ENCODE measurements at regions not wholly inside any gene's neighbourhood (a gene's known extent, or its start where the extent isn't known, plus 50 kb on each side); places are given as distances from the start of the nearest gene placed in this dataset.
"Not testable (repeated sequence)": the region's sequence is repeated elsewhere in the genome, so short reads cannot be mapped to it uniquely, and the experiment has no call there.

GRCh38 chr2:159880729-159881128 lies 82.7 kb upstream of the CD302 start:
- no peak for DNase-seq (ENCODE audit: low spot score)

DNA sequence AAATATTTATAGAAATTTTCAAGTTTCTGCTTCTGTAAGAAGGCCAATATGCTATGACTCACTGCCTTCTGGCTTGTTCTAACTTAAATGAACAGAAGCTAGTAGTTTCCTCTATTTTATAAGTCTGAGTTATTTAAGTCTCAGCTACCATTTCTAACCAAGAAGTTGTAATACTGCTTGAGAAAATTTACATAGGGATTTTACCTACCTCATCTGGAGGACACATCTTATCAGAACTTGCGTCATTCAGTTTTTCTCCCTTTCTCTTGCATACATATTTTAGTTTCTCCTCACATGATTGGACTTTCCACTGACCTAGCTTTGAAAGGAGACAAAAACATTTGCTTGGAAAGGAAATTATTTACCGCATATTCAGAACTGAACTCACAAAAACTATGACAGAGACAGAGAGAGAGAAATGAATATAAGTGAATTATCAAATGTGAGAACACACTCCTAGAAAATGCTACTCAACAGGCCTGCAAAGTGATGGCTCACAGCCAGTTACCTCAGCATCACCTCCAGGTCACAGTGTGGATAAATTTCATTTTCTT lies 81.1 kb upstream of the CD302 start:
- no peak for DNase-seq (ENCODE audit: low spot score)

- no peak for DNase-seq (ENCODE audit: low spot score)
Measured at GRCh38 chr2:159875083-159875482, 77.1 kb upstream of the CD302 start.

DNA sequence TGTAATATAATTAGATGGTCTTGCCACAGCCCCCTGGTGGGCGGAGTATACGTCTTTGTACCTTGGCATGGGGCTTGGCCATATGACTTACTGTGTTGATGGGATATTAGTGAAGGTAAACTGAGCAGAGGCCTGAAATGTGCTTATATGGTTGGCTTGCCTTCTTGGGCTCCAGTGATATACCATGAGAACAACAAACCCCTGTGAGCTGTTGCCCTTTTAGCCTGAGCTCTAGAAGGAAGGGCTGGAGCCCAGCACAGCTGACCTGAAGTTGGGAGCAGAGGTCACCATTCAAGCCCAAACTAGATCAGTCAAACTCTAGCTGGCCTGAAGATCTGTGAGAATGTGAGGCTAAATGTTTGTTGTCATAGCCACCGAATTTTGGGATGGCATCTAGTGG lies 75.2 kb upstream of the CD302 start:
- DNase-seq (ENCODE audit: low spot score): peak; percentile 22

- no peak for DNase-seq (ENCODE audit: low spot score)
Measured at GRCh38 chr2:159872353-159872752, 74.3 kb upstream of the CD302 start.

GRCh38 chr2:159868598-159869159 lies 70.7 kb upstream of the CD302 start:
- DNase-seq (ENCODE audit: low spot score): not testable (repeated sequence)

GRCh38 chr2:159867567-159868361 lies 69.8 kb upstream of the CD302 start:
- no peak for DNase-seq (ENCODE audit: low spot score)

DNA sequence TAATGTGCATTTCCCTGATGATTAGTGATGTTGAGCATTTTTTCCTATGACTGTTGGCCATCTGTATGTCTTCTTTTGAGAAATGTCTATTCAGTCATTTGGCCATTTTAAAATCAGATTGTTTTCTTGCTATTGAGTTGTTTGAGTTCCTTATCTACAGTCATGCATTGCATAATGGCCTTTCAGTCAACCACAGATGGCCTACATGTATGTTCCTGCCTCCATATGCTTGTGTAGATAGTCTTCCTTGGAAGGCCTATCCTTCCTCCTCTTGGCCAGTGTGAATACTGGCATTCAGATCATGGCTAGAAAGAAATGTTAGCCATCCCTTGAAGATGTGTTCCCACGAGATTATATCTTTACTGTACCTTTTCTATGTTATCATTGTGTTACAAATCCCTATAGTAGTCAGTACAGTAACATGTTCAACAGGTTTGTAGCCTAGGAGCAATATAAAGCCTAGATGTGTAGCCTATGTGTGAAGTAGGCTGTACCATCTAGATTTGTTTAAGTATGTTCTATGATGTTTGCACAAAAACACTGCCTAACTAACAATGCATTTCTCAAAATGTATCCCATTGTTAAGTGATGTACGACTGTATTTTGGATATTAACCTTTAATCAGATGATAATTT lies 65.6 kb upstream of the CD302 start:
- DNase-seq (ENCODE audit: low spot score): no peak

GRCh38 chr2:159860581-159861310 lies 62.7 kb upstream of the CD302 start:
- DNase-seq (ENCODE audit: low spot score): no peak

DNA sequence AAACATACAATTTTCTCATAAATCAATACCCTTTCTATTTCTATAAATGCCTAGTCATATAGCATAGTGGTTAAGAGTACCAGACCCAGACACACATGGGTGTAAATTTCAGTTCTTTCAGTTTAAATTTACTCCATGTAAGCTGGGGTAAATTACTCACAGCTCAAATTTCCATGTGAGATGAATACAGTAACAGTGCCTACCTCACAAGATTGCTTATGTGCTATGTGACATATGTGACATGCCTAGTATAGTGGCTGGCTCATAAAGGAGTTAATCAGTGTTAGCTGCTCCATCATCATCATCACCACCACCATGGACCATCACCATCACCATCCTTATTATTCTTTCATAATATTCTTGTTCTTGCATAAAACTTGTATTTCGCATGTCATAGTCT lies 61.6 kb upstream of the CD302 start:
- DNase-seq (ENCODE audit: low spot score): no peak

GRCh38 chr2:159856760-159857159 lies 58.8 kb upstream of the CD302 start:
- no peak for DNase-seq (ENCODE audit: low spot score)

DNA sequence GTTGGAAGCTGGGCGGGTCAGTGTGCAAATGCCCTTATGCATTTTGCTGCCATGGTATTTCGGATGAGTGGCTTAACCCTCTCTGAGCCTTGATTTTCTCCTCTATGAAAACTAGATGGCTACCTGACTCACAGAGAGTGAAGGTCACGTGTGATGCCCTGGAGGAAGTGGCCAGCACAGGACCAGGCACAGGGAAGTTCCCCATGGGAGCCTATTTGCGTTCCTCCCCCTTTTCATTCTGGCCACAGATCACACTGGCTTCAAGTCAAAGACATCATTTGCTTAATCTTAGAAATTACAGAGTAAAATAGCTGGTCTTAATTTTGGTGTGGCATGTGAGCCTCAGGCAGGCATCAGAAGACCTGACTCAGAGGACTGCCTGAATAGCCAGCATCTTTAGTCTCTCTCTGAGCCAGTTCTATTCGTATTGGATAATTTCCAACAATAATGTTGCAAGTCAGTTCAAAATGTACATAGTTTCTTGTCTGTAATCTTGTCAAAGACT lies 57.6 kb upstream of the CD302 start:
- DNase-seq (ENCODE audit: low spot score): no peak

DNA sequence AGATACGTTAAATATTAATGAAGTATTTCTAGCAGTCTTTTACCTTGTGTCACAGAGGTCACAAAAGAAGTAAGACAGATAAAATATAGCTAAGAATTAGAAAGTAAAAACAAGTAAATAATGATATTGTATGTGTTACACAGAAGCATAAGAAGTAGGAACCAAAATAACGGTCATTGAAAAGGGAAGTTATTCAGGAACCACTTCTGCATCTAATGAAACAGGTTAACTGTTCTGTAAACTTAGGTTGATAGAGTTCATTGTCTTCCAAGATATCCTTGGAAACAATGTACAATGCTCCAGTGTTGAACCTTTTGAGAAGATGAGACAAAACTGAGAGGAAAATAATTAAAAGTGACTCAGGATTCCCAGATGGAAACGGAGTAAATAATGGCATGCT lies 57.1 kb upstream of the CD302 start:
- no peak for DNase-seq (ENCODE audit: low spot score)

DNA sequence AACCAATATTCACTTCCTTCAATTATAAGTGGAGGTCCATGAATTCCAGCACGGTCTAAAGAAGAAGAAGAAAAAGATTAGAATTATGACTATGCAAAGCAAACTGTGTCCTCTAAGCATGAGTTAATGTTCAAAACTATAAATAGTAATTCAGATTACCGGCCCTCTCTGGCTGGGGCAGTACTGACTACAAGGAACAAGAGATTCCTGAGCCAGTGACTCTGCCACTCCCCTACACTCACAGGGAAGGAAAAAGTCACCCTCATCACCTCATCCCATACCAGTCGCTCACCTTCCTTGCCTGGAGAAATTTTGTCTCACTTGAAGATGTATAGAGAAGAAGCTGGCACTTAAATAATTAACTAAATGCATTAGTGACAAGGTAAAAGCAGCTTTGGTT lies 56.5 kb upstream of the CD302 start:
- DNase-seq (ENCODE audit: low spot score): no peak

DNA sequence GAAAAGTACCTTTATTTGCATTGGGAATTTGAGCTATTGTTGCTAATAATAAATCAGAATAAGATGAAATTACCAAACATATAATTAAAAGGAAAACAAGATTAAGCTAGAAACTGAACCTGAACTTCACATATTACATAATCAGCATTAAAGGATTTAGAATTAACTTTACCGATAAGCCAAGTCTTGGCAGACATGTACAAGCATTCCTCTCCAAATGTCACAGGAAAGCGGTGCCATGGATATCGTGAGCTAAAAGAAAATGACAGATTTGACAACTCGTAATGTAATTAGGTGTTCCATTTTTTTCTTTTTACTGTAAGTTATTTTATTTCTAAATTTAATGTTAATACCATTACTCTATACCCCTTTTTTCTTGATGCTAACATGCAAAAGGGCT lies 55.1 kb upstream of the CD302 start:
- no peak for DNase-seq (ENCODE audit: low spot score)

DNA sequence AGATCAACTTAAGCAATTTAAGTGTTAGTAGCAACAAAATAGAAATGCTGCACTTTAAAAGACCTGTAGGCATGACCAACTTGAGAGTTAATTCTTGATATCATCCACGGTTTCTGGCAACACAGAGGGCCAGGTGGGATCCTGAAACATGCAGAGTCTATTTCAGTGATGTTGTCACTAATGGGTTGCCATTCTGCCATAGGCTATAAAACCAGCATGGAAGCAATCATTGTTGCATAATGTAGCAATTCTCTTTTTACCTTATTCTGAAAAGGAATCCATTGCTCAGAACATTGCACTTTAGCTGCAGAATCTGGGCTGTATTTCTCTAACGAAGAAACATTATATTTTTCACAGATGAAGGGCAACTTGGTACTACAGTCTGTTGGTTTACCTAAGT lies 53.9 kb upstream of the CD302 start:
- DNase-seq (ENCODE audit: low spot score): no peak

DNA sequence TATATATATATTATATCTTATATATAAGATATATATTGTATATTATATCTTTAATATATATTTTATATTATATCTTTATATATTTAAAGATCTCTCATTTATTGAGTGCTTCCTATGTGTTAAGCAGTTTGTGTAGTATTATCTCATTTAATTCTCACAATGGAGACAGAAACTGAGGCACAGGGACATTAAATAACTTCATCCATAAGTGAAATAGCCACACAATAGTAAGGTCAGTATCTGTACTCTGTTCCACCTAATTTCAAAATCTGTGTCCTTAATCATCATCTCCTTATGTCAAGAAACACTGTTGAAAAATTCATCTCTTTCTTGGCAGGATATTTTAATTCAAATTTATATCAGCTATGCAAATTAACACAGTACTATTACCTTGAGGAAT lies 52.8 kb upstream of the CD302 start:
- DNase-seq (ENCODE audit: low spot score): no peak

GRCh38 chr2:159849160-159849813 lies 51.3 kb upstream of the CD302 start:
- no peak for DNase-seq (ENCODE audit: low spot score)

Measured in SK-N-DZ (cell line).